HEK293T (cell line): ENCODE measurements at regions not wholly inside any gene's neighbourhood (a gene's known extent, or its start where the extent isn't known, plus 50 kb on each side); places are given as distances from the start of the nearest gene placed in this dataset.

Experiments used
- CTCF ChIA-PET: fragments of 350-600 bp; formaldehyde crosslinking; extraction: SDS; loops from one replicate; lab custom pipeline; 2021; ENCODE audit warnings: antibody characterized with exemption, inconsistent platforms; lab: Yijun Ruan, JAX
- POLR2A ChIA-PET: fragments of 350-600 bp; formaldehyde crosslinking; extraction: SDS; loops from one replicate; lab custom pipeline; 2020; ENCODE audit warnings: antibody characterized with exemption, inconsistent platforms; lab: Yijun Ruan, JAX
- DNase-seq: peaks from one replicate; pipeline ENCODE4 v3.0.0; 2012; ENCODE audit warnings: mixed read lengths; ENCODE audit errors: extremely low spot score
- ARNT ChIP-seq: fragments of 450-650 bp; IDR thresholded peaks from 2 replicates; pipeline ENCODE4 v1.6.1; 2017; ENCODE audit warnings: mild to moderate bottlenecking
- BHLHE40 ChIP-seq: fragments of 450-650 bp; IDR thresholded peaks from 2 replicates; pipeline ENCODE4 v1.6.1; 2016; ENCODE audit warnings: mild to moderate bottlenecking, moderate library complexity, borderline replicate concordance
- CTBP1 ChIP-seq: fragments of 450-650 bp; IDR thresholded peaks from 2 replicates; pipeline ENCODE4 v1.6.1; 2016; ENCODE audit warnings: borderline replicate concordance
- ELF4 ChIP-seq: fragments of 450-650 bp; IDR thresholded peaks from 2 replicates; pipeline ENCODE4 v1.6.1; 2017; ENCODE audit warnings: antibody characterized with exemption
- FOXA1 ChIP-seq: fragments of 450-650 bp; IDR thresholded peaks from 2 replicates; pipeline ENCODE4 v1.6.1; 2016; ENCODE audit warnings: mild to moderate bottlenecking
- FOXK2 ChIP-seq: fragments of 450-650 bp; IDR thresholded peaks from 2 replicates; pipeline ENCODE4 v1.6.1; 2016; ENCODE audit warnings: mild to moderate bottlenecking
- FOXM1 ChIP-seq: fragments of 450-650 bp; IDR thresholded peaks from 2 replicates; pipeline ENCODE4 v1.6.1; 2017; ENCODE audit warnings: mild to moderate bottlenecking, borderline replicate concordance
- HDGF ChIP-seq: fragments of 450-650 bp; IDR thresholded peaks from 2 replicates; pipeline ENCODE4 v1.6.1; 2017; ENCODE audit warnings: antibody characterized with exemption, borderline replicate concordance
- L3MBTL2 ChIP-seq: fragments of 450-650 bp; conservative IDR thresholded peaks from 2 replicates; pipeline ENCODE4 v1.6.1; 2016; ENCODE audit warnings: mild to moderate bottlenecking
- LEF1 ChIP-seq: fragments of 450-650 bp; IDR thresholded peaks from 2 replicates; pipeline ENCODE4 v1.6.1; 2017; ENCODE audit warnings: mild to moderate bottlenecking, borderline replicate concordance
- NFRKB ChIP-seq: fragments of 450-650 bp; IDR thresholded peaks from 2 replicates; pipeline ENCODE4 v1.6.1; 2016; ENCODE audit warnings: mild to moderate bottlenecking, moderate library complexity
- PKNOX1 ChIP-seq: fragments of 450-650 bp; IDR thresholded peaks from 2 replicates; pipeline ENCODE4 v1.6.1; 2016
- SP1 ChIP-seq: fragments of 450-650 bp; IDR thresholded peaks from 2 replicates; pipeline ENCODE4 v1.6.1; 2017
- SUZ12 ChIP-seq: fragments of 450-650 bp; IDR thresholded peaks from 2 replicates; pipeline ENCODE4 v1.6.1; 2016; ENCODE audit warnings: mild to moderate bottlenecking
- TARDBP ChIP-seq: fragments of 450-650 bp; IDR thresholded peaks from 2 replicates; pipeline ENCODE4 v1.6.1; 2016
- ZNF384 ChIP-seq: fragments of 450-650 bp; IDR thresholded peaks from 2 replicates; pipeline ENCODE4 v1.6.1; 2016

- TF ChIP-seq PKNOX1 (0 out of 2 replicates have a peak, but pooled peaks have one; percentile 31), FOXM1 (no peak), ARNT (no peak)
- DNase-seq, result no peak
- POLR2A ChIA-PET, result no interaction called here
- CTCF ChIA-PET, result no interaction called here
These were observed 164.0 kb upstream of the NRP1 start for GRCh38 chr10:33498391-33498891.

DNA sequence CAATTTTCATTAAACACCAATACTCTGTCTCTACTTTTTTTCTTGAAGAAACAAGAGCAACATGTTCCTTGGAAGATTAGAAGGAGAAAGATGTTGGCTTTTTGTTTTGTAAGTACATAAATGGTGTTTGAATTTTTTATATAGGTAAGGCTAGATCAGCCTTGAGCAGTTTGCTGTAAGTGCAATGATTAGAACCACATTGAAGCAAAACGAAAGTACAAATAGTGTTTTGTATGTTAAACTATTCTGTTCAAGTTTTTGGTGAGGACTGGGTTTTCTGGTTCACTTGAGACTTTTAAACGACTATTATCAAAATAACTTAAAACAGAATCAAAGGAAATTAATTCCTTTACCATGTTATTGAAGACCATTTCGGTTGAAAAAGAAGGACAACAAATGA is 162.9 kb upstream of the NRP1 start:
- TF ChIP-seq FOXM1 (no peak), ELF4 (no peak), PKNOX1 (no peak), NFRKB (no peak), ARNT (no peak), ZNF384 (no peak), HDGF (no peak), CTBP1 (no peak), FOXK2 (no peak), L3MBTL2 (no peak), BHLHE40 (no peak), FOXA1 (no peak), LEF1 (no peak), SUZ12 (no peak), SP1 (no peak), TARDBP (no peak)
- POLR2A ChIA-PET, result no interaction called here
- no peak for DNase-seq

GRCh38 chr10:33496096-33496495 is 161.6 kb upstream of the NRP1 start:
- POLR2A ChIA-PET, result no interaction called here
- CTCF ChIA-PET, result no interaction called here
- TF ChIP-seq FOXA1 (no peak), SP1 (no peak), FOXM1 (no peak)
- DNase-seq, result no peak

More for the DNA sequence above, 162.9 kb upstream of the NRP1 start:
- CTCF ChIA-PET, result interaction anchor here (0.6 kb wide), 1 partner anchor 171 kb away, joined by 7 read pairs; no protein-coding TSS in a partner anchor

GRCh38 chr10:33494694-33495265 is 160.3 kb upstream of the NRP1 start:
- CTCF ChIA-PET, result no interaction called here
- POLR2A ChIA-PET, result interaction anchor here (0.9 to 1.1 kb wide), 2 partner anchors 10 to 162 kb away, joined by 4 to 5 read pairs; no protein-coding TSS in a partner anchor
- DNase-seq, result no peak
- TF ChIP-seq L3MBTL2, result no peak
- no peak for TF ChIP-seq FOXK2
- TF ChIP-seq SP1, result no peak
- TF ChIP-seq HDGF, result no peak
- TF ChIP-seq SUZ12, result no peak
- no peak for TF ChIP-seq LEF1
- no peak for TF ChIP-seq FOXM1
- TF ChIP-seq ARNT, result no peak
- TF ChIP-seq BHLHE40, result no peak
- TF ChIP-seq CTBP1, result no peak

DNA sequence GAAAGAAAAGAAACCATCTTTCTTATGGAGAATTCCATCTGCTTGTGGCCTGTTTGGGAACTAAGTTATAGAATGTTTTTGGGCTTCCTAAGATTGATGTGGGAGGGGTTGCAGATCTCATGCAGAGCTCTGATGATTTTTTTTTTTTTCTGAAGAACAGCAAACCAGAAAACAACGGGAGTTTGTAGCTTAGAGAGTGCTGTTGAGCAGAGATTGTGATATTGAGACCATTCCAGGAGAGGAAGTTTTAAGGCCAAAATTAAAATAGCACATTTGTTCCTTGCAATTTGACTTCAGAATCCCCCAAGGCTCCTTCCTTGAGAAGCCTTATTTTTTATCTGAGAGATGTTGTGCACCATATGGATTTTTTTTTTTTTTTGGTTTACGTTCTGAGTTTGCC is 159.5 kb upstream of the NRP1 start:
- ChIA-PET CTCF (no interaction called here), POLR2A (interaction anchor here (0.9 to 1.1 kb wide), 2 partner anchors 10 to 161 kb away, joined by 4 to 5 read pairs; no protein-coding TSS in a partner anchor)
- TF ChIP-seq L3MBTL2, result no peak
- no peak for TF ChIP-seq ZNF384
- no peak for TF ChIP-seq CTBP1
- TF ChIP-seq FOXK2, result no peak
- no peak for TF ChIP-seq LEF1
- TF ChIP-seq TARDBP, result no peak
- no peak for TF ChIP-seq FOXM1
- TF ChIP-seq ARNT, result no peak
- no peak for TF ChIP-seq NFRKB
- no peak for TF ChIP-seq SP1
- TF ChIP-seq BHLHE40, result no peak
- no peak for TF ChIP-seq HDGF
- no peak for TF ChIP-seq ELF4
- TF ChIP-seq SUZ12, result no peak
- no peak for TF ChIP-seq FOXA1
- no peak for TF ChIP-seq PKNOX1
- DNase-seq, result no peak

GRCh38 chr10:33493497-33493896 is 159.0 kb upstream of the NRP1 start:
- no peak for DNase-seq
- CTCF ChIA-PET, result no interaction called here
- no peak for TF ChIP-seq TARDBP
- 0 out of 2 replicates have a peak, but pooled peaks have one; percentile 26 for TF ChIP-seq PKNOX1
- POLR2A ChIA-PET, result no interaction called here
